ENCODE measurements at regions not wholly inside any gene's neighbourhood (a gene's known extent, or its start where the extent isn't known, plus 50 kb on each side); places are given as distances from the start of the nearest gene placed in this dataset.

- DNase-seq (ENCODE audit: low read depth in 2 of 2, low spot score in 1 of 2) = no peak
These were observed 275.1 kb downstream of the NPHP4 start for GRCh38 chr1:5717031-5717682.

GRCh38 chr1:5716126-5716525 lies 276.1 kb downstream of the NPHP4 start:
- no peak for DNase-seq (ENCODE audit: low read depth in 2 of 2, low spot score in 1 of 2)

- DNase-seq (ENCODE audit: low read depth in 2 of 2, low spot score in 1 of 2) = no peak
These were observed 278.9 kb downstream of the NPHP4 start for GRCh38 chr1:5713101-5714010.

- no peak for DNase-seq (ENCODE audit: low read depth in 2 of 2, low spot score in 1 of 2)
These were observed 280.1 kb downstream of the NPHP4 start for GRCh38 chr1:5711956-5712645.

- no peak for DNase-seq (ENCODE audit: low read depth in 2 of 2, low spot score in 1 of 2)
These were observed 281.1 kb downstream of the NPHP4 start for GRCh38 chr1:5711079-5711478.

GRCh38 chr1:5709976-5710375 lies 282.2 kb downstream of the NPHP4 start:
- no peak for DNase-seq (ENCODE audit: low read depth in 2 of 2, low spot score in 1 of 2)

- DNase-seq (ENCODE audit: low read depth in 2 of 2, low spot score in 1 of 2) = no peak
These were observed 282.7 kb downstream of the NPHP4 start for GRCh38 chr1:5709461-5709975.

- DNase-seq (ENCODE audit: low read depth in 2 of 2, low spot score in 1 of 2) = no peak
These were observed 283.6 kb downstream of the NPHP4 start for GRCh38 chr1:5708346-5709245.

GRCh38 chr1:5707566-5708345 lies 284.5 kb downstream of the NPHP4 start:
- DNase-seq (ENCODE audit: low read depth in 2 of 2, low spot score in 1 of 2) = no peak

- DNase-seq (ENCODE audit: low read depth in 2 of 2, low spot score in 1 of 2) = no peak
These were observed 286.0 kb downstream of the NPHP4 start for GRCh38 chr1:5706239-5706638.

GRCh38 chr1:5705751-5706150 lies 286.5 kb downstream of the NPHP4 start:
- DNase-seq (ENCODE audit: low read depth in 2 of 2, low spot score in 1 of 2) = no peak

- no peak for DNase-seq (ENCODE audit: low read depth in 2 of 2, low spot score in 1 of 2)
These were observed 287.4 kb downstream of the NPHP4 start for GRCh38 chr1:5704561-5705514.

- DNase-seq (ENCODE audit: low read depth in 2 of 2, low spot score in 1 of 2) = no peak
These were observed 290.6 kb downstream of the NPHP4 start for GRCh38 chr1:5701642-5702041.

GRCh38 chr1:5693568-5693967 lies 298.7 kb downstream of the NPHP4 start:
- no peak for DNase-seq (ENCODE audit: low read depth in 2 of 2, low spot score in 1 of 2)

GRCh38 chr1:5692664-5693063 lies 299.6 kb downstream of the NPHP4 start:
- no peak for DNase-seq (ENCODE audit: low read depth in 2 of 2, low spot score in 1 of 2)

- DNase-seq (ENCODE audit: low read depth in 2 of 2, low spot score in 1 of 2) = no peak
These were observed 300.3 kb downstream of the NPHP4 start for GRCh38 chr1:5691795-5692509.

GRCh38 chr1:5690898-5691297 lies 301.3 kb downstream of the NPHP4 start:
- DNase-seq (ENCODE audit: low read depth in 2 of 2, low spot score in 1 of 2) = no peak

GRCh38 chr1:5690291-5690690 lies 301.9 kb downstream of the NPHP4 start:
- no peak for DNase-seq (ENCODE audit: low read depth in 2 of 2, low spot score in 1 of 2)

Data from stimulated activated CD8-positive, alpha-beta memory T cell treated with anti-CD3 and anti-CD28 coated beads, Interleukin-4, amount 100 ng/mL, for 4 hours (primary cell).